SU-DHL-6 (cell line): ENCODE measurements at regions not wholly inside any gene's neighbourhood (a gene's known extent, or its start where the extent isn't known, plus 50 kb on each side); places are given as distances from the start of the nearest gene placed in this dataset.

Experiments used
- H2AFZ ChIP-seq: fragments of 200-600 bp; sonication (generic); 2 replicates; pipeline ENCODE4 v1.6.1; 2014; ENCODE audit warnings: low read depth, mild to moderate bottlenecking, moderate library complexity, mixed read lengths, antibody characterized with exemption, low read length; ENCODE audit not compliant: severe bottlenecking
- H3F3A ChIP-seq: fragments of 200-600 bp; shearing (Covaris generic); 2 replicates; pipeline ENCODE4 v1.6.0; 2016; ENCODE audit warnings: antibody characterized with exemption, mild to moderate bottlenecking; ENCODE audit not compliant: insufficient read depth
- H3K27ac ChIP-seq: fragments of 200-600 bp; sonication (generic); 2 replicates; pipeline ENCODE4 v1.5.1; 2016; ENCODE audit warnings: low read depth, mild to moderate bottlenecking, low read length, moderate library complexity, mixed read lengths
- H3K27me3 ChIP-seq: fragments of 200-600 bp; sonication (generic), shearing (Covaris generic); 2 replicates; pipeline ENCODE4 v1.6.0; 2014; ENCODE audit warnings: mild to moderate bottlenecking, low read length
- H3K36me3 ChIP-seq: fragments of 200-600 bp; sonication (generic); 2 replicates; pipeline ENCODE4 v1.6.1; 2014; ENCODE audit warnings: mild to moderate bottlenecking, low read length, mixed read lengths
- H3K4me2 ChIP-seq: fragments of 300-600, 200-600 bp; shearing (Covaris generic), sonication (generic); 2 replicates; pipeline ENCODE4 v1.6.0; 2014; ENCODE audit warnings: low read length, low read depth, mild to moderate bottlenecking; ENCODE audit not compliant: poor library complexity, severe bottlenecking
- H3K4me3 ChIP-seq: fragments of 200-600 bp; sonication (generic); 2 replicates; pipeline ENCODE4 v1.5.1; 2014; ENCODE audit warnings: antibody characterized with exemption, low read length, mild to moderate bottlenecking, mixed read lengths; ENCODE audit not compliant: insufficient read depth, poor library complexity, severe bottlenecking
- H3K79me2 ChIP-seq: fragments of 200-600 bp; sonication (generic); 2 replicates; pipeline ENCODE4 v1.6.1; 2014; ENCODE audit warnings: mild to moderate bottlenecking, low read length, moderate library complexity; ENCODE audit not compliant: insufficient read depth
- H3K9ac ChIP-seq: fragments of 200-600 bp; sonication (generic); 2 replicates; pipeline ENCODE4 v1.7.0; 2014; ENCODE audit warnings: mild to moderate bottlenecking, low read length
- H3K9me2 ChIP-seq: fragments of 200-600 bp; sonication (generic); replicated peaks from 2 replicates; pipeline ENCODE4 v1.6.1; 2014; ENCODE audit warnings: low read length; ENCODE audit not compliant: insufficient read depth
- H3K9me3 ChIP-seq: fragments of 200-600 bp; sonication (generic); 2 replicates; pipeline ENCODE4 v1.6.1; 2014; ENCODE audit warnings: low read length, mixed read lengths; ENCODE audit not compliant: insufficient read depth
- H4K20me1 ChIP-seq: fragments of 200-600 bp; sonication (generic); 2 replicates; pipeline ENCODE4 v1.6.1; 2014; ENCODE audit warnings: low read depth, mild to moderate bottlenecking, antibody characterized with exemption, low read length, moderate library complexity, mixed read lengths
- EZH2phosphoT487 ChIP-seq: fragments of 200-600 bp; sonication (generic), shearing (Covaris generic); conservative IDR thresholded peaks from 2 replicates; pipeline ENCODE4 v1.6.1; 2018; ENCODE audit warnings: mild to moderate bottlenecking, antibody characterized with exemption, low read length, moderate library complexity, mixed read lengths
- TF ChIP-seq, protein P1 (sequence below): fragments of 200-600 bp; sonication (generic); IDR thresholded peaks from one replicate; pipeline ENCODE4 v1.5.1; 2017; ENCODE audit warnings: antibody characterized with exemption, mild to moderate bottlenecking, low read length, moderate library complexity; ENCODE audit not compliant: insufficient read depth, poor library complexity, severe bottlenecking

DNA sequence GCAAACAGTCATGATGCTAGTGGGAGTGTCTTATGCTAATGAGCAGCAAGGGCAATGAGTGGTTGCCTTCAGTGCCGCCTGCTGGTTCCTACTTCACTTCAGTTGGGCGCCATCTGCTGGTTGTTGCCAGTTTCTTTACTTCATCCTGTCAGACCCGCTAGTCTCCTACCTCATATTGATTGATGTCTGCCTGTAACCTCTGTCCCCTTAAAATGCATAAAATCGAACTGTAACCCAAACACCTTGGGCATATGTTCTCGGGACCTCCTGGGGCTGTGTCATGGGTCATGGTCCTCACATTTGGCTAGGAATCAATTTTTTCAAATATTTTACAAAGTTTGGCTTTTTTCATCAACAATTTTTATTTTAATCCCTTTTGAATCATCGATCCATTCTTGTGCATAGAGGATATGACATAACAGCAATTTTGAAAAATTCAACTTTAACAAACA lies 62.8 kb upstream of the C7orf33 start:
- Histone ChIP-seq H3K9me3 (no peaks in the 10 kb centered on the region), H3F3A (no peaks in the 10 kb centered on the region), H3K79me2 (no peaks in the 10 kb centered on the region), H3K4me2 (no peak overlapping the region), H3K4me3 (no peak overlapping the region), H3K9me2 (no peaks in the 10 kb centered on the region), H3K27ac (no peak overlapping the region), H3K36me3 (no peaks in the 10 kb centered on the region), H3K27me3 (no peaks in the 10 kb centered on the region), H2AFZ (no peak overlapping the region), H4K20me1 (no peaks in the 10 kb centered on the region), H3K9ac (no peak overlapping the region)
- TF ChIP-seq EZH2phosphoT487, result no peak
- TF ChIP-seq, protein P1, sequence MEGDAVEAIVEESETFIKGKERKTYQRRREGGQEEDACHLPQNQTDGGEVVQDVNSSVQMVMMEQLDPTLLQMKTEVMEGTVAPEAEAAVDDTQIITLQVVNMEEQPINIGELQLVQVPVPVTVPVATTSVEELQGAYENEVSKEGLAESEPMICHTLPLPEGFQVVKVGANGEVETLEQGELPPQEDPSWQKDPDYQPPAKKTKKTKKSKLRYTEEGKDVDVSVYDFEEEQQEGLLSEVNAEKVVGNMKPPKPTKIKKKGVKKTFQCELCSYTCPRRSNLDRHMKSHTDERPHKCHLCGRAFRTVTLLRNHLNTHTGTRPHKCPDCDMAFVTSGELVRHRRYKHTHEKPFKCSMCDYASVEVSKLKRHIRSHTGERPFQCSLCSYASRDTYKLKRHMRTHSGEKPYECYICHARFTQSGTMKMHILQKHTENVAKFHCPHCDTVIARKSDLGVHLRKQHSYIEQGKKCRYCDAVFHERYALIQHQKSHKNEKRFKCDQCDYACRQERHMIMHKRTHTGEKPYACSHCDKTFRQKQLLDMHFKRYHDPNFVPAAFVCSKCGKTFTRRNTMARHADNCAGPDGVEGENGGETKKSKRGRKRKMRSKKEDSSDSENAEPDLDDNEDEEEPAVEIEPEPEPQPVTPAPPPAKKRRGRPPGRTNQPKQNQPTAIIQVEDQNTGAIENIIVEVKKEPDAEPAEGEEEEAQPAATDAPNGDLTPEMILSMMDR, result peak; percentile 72

GRCh38 chr7:148535217-148535616 lies 55.3 kb upstream of the C7orf33 start:
- Histone ChIP-seq H3K4me2 (peak overlapping the region; percentile 20), H3K9me2 (no peaks in the 10 kb centered on the region), H3F3A (no peaks in the 10 kb centered on the region), H3K9ac (no peak overlapping the region), H3K36me3 (no peaks in the 10 kb centered on the region), H2AFZ (no peak overlapping the region), H3K27me3 (no peaks in the 10 kb centered on the region), H3K9me3 (no peaks in the 10 kb centered on the region), H3K4me3 (no peak overlapping the region), H3K27ac (no peak overlapping the region), H3K79me2 (no peaks in the 10 kb centered on the region), H4K20me1 (no peaks in the 10 kb centered on the region)
- no peak for TF ChIP-seq EZH2phosphoT487
- TF ChIP-seq, protein P1, result peak; percentile 21

DNA sequence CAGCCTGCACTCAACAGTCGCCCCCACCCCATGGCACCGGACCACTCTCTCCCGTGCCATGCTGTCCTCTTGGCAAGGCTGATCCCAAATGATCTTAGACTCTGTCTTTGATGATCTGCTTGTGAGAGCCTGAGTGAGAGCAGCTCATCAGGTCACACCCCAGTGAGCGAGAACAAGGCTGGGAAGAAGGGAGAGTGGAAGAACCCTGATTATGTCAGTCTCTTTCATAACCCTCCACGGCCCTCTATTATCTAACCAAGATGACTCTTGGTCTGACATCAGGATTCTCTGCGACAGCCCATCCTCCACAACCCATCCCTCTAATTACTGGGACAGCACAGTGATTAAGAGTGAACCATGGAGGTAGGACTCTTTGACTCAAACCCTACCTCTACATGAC lies 53.1 kb upstream of the C7orf33 start:
- Histone ChIP-seq H4K20me1 (no peaks in the 10 kb centered on the region), H3K9me3 (no peaks in the 10 kb centered on the region), H3K9me2 (no peaks in the 10 kb centered on the region), H3K9ac (no peak overlapping the region), H3K4me2 (no peak overlapping the region), H3K27ac (no peak overlapping the region), H3K4me3 (no peak overlapping the region), H3K27me3 (no peaks in the 10 kb centered on the region), H2AFZ (no peak overlapping the region), H3K79me2 (no peaks in the 10 kb centered on the region), H3F3A (no peaks in the 10 kb centered on the region), H3K36me3 (no peaks in the 10 kb centered on the region)
- TF ChIP-seq, protein P1, result no peak
- no peak for TF ChIP-seq EZH2phosphoT487
